Adrenal gland (tissue), 5 donors: ENCODE measurements at regions not wholly inside any gene's neighbourhood (a gene's known extent, or its start where the extent isn't known, plus 50 kb on each side); places are given as distances from the start of the nearest gene placed in this dataset.

Experiments used
- CTCF ChIP-seq, 6 experiments: fragments of 450-650 bp in 4 of 6; fragments of 200-600 bp in 2 of 6; sonication (generic) in 1 of 6; IDR thresholded peaks; 1 replicate in 5 of 6; 2 replicates in 1 of 6; pipeline versions ENCODE4 v1.5.1 to v1.8.0; 2016 to 2021; ENCODE audit warnings: antibody characterized with exemption in 6 of 6, mild to moderate bottlenecking in 2 of 6, moderate library complexity in 1 of 6
- POLR2A ChIP-seq, 2 donors: fragments of 450-650 bp; IDR thresholded peaks; one replicate each; pipeline ENCODE4 v1.6.1; 2017; ENCODE audit warnings: antibody characterized with exemption in 2 of 2, mild to moderate bottlenecking in 2 of 2, moderate library complexity in 1 of 2
- donor health status: DM: no; HTN: no; CAD: no.

DNA sequence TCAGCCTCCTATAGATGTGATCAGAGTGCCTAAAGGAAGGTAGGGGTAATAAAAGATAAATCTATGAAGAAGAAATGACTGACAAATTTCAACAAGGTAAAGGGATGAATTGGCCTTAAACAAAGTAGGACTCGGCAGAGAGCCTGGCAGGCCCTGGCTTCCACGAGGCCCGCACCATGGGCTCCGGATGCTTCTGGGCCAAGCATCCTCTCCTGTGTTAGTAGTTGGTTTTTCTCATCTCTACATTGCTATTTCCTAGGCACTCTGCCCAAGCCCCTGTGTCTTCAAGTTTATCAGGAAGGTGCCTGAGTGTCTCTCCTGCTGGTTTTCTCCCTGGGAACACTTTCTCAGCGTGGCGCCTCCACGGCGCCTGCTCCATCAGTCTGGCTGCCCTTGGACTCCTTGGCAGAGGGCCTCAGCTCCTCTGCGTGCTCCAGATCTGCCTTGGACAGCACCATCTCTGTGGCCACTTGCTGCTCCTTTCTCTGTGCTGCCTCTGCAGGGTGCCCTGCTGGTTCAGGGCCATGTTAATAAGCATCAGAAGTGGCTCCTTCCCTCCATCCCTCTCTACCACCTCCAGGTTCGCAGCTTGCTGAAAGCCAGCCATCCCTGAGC lies 413.3 kb upstream of the DPP6 start:
- TF ChIP-seq POLR2A (IDR thresholded peaks at IDR 0.05) (no peak), CTCF (IDR thresholded peaks at IDR 0.05) (no peak)
